ENCODE measurements at regions not wholly inside any gene's neighbourhood (a gene's known extent, or its start where the extent isn't known, plus 50 kb on each side); places are given as distances from the start of the nearest gene placed in this dataset.

- TF ChIP-seq CTCF (conservative IDR thresholded peaks at IDR 0.05; ENCODE audit: low read depth, low read length), result no peak
- no peak for TF ChIP-seq EZH2 (IDR thresholded peaks at IDR 0.05; ENCODE audit: low read length, unreplicated experiment)
- no peak for TF ChIP-seq EZH2phosphoT487 (IDR thresholded peaks at IDR 0.05; ENCODE audit: borderline replicate concordance, low read length)
Observed at GRCh38 chr17:54256401-54256929, 433.7 kb downstream of the KIF2B start.
